ENCODE measurements at regions not wholly inside any gene's neighbourhood (a gene's known extent, or its start where the extent isn't known, plus 50 kb on each side); places are given as distances from the start of the nearest gene placed in this dataset.
"Not testable (repeated sequence)": the region's sequence is repeated elsewhere in the genome, so short reads cannot be mapped to it uniquely, and the experiment has no call there.

GRCh38 chr15:66870880-66871388 is 168.9 kb downstream of the SMAD6 start:
- TF ChIP-seq CTCF (IDR thresholded peaks at IDR 0.05; ENCODE audit: low read depth, low read length, missing control alignments), result no peak
- no peak overlapping the region for H3K4me3 ChIP-seq (replicated peaks; ENCODE audit: low read depth, low read length)
- DNase-seq (ENCODE audit: extremely low read depth, low read depth), result no peak

- DNase-seq (ENCODE audit: extremely low read depth, low read depth), result no peak
- no peak overlapping the region for H3K4me3 ChIP-seq (replicated peaks; ENCODE audit: low read depth, low read length)
- TF ChIP-seq CTCF (IDR thresholded peaks at IDR 0.05; ENCODE audit: low read depth, low read length, missing control alignments), result no peak
Observed at GRCh38 chr15:66872405-66872804, 170.4 kb downstream of the SMAD6 start.

- not testable (repeated sequence) for DNase-seq (ENCODE audit: extremely low read depth, low read depth); H3K4me3 ChIP-seq (replicated peaks; ENCODE audit: low read depth, low read length)
Observed at GRCh38 chr15:66873331-66873730, 171.3 kb downstream of the SMAD6 start.

GRCh38 chr15:66873856-66874255 is 171.8 kb downstream of the SMAD6 start:
- no peak for DNase-seq (ENCODE audit: extremely low read depth, low read depth)
- H3K4me3 ChIP-seq (replicated peaks; ENCODE audit: low read depth, low read length), result no peak overlapping the region
- TF ChIP-seq CTCF (IDR thresholded peaks at IDR 0.05; ENCODE audit: low read depth, low read length, missing control alignments), result no peak

GRCh38 chr15:66875588-66876420 is 173.8 kb downstream of the SMAD6 start:
- no peak for TF ChIP-seq CTCF (IDR thresholded peaks at IDR 0.05; ENCODE audit: low read depth, low read length, missing control alignments)
- DNase-seq (ENCODE audit: extremely low read depth, low read depth), result no peak
- no peak overlapping the region for H3K4me3 ChIP-seq (replicated peaks; ENCODE audit: low read depth, low read length)

GRCh38 chr15:66876421-66876730 is 174.3 kb downstream of the SMAD6 start:
- TF ChIP-seq CTCF (IDR thresholded peaks at IDR 0.05; ENCODE audit: low read depth, low read length, missing control alignments), result no peak
- no peak for DNase-seq (ENCODE audit: extremely low read depth, low read depth)
- H3K4me3 ChIP-seq (replicated peaks; ENCODE audit: low read depth, low read length), result no peak overlapping the region

- no peak overlapping the region for H3K4me3 ChIP-seq (replicated peaks; ENCODE audit: low read depth, low read length)
- no peak for TF ChIP-seq CTCF (IDR thresholded peaks at IDR 0.05; ENCODE audit: low read depth, low read length, missing control alignments)
- no peak for DNase-seq (ENCODE audit: extremely low read depth, low read depth)
Observed at GRCh38 chr15:66876731-66877476, 174.9 kb downstream of the SMAD6 start.
